Skeletal muscle tissue (tissue), 3 donors: ENCODE measurements at regions not wholly inside any gene's neighbourhood (a gene's known extent, or its start where the extent isn't known, plus 50 kb on each side); places are given as distances from the start of the nearest gene placed in this dataset.

Experiments used
- H3K27ac ChIP-seq: one replicate; pipeline ENCODE4 v1.7.0; 2013; ENCODE audit warnings: mild to moderate bottlenecking, low read depth, low read length, inconsistent platforms
- H3K27me3 ChIP-seq, 3 donors: one replicate each; pipeline ENCODE4 v1.7.0; 2013; ENCODE audit warnings: low read length in 3 of 3; ENCODE audit not compliant: control insufficient read depth in 3 of 3, insufficient read depth in 3 of 3
- H3K36me3 ChIP-seq, 3 donors: one replicate each; pipeline ENCODE4 v1.7.0; 2013; ENCODE audit warnings: low read length in 3 of 3; ENCODE audit not compliant: control insufficient read depth in 3 of 3, insufficient read depth in 3 of 3
- H3K4me1 ChIP-seq, 3 donors: one replicate each; pipeline ENCODE4 v1.7.0; 2013; ENCODE audit warnings: low read length in 3 of 3, mild to moderate bottlenecking in 3 of 3; ENCODE audit not compliant: control insufficient read depth in 3 of 3, insufficient read depth in 3 of 3
- H3K4me3 ChIP-seq, 3 donors: one replicate each; pipeline ENCODE4 v1.7.0; 2013; ENCODE audit warnings: low read length in 3 of 3
- H3K9ac ChIP-seq, 3 donors: one replicate each; pipeline ENCODE4 v1.7.0; 2013; ENCODE audit warnings: low read length in 3 of 3, mild to moderate bottlenecking in 3 of 3, moderate library complexity in 2 of 3, low read depth in 1 of 3
- H3K9me3 ChIP-seq, 3 donors: one replicate each; pipeline ENCODE4 v1.7.0; 2013; ENCODE audit warnings: low read length in 3 of 3; ENCODE audit not compliant: control insufficient read depth in 3 of 3
- donor health status: Osteomylitis.

- Histone ChIP-seq H3K36me3 (no peaks in the 10 kb centered on the region), H3K9me3 (no peaks in the 10 kb centered on the region), H3K4me1 (no peaks in the 10 kb centered on the region), H3K27ac (no peak overlapping the region), H3K4me3 (no peak overlapping the region), H3K9ac (no peak overlapping the region), H3K27me3 (no peaks in the 10 kb centered on the region)
Observed at GRCh38 chr18:28767727-28768211, 590.8 kb upstream of the CDH2 start.

GRCh38 chr18:28767201-28767600, 590.3 kb upstream of the CDH2 start:
- Histone ChIP-seq H3K27me3 (no peaks in the 10 kb centered on the region), H3K36me3 (no peaks in the 10 kb centered on the region), H3K27ac (no peak overlapping the region), H3K4me3 (no peak overlapping the region), H3K9ac (no peak overlapping the region), H3K4me1 (no peaks in the 10 kb centered on the region), H3K9me3 (no peaks in the 10 kb centered on the region)

- Histone ChIP-seq H3K36me3 (no peaks in the 10 kb centered on the region), H3K4me3 (no peak overlapping the region), H3K27ac (no peak overlapping the region), H3K27me3 (no peaks in the 10 kb centered on the region), H3K9ac (no peak overlapping the region), H3K4me1 (no peaks in the 10 kb centered on the region), H3K9me3 (no peaks in the 10 kb centered on the region)
Observed at GRCh38 chr18:28766721-28767120, 589.8 kb upstream of the CDH2 start.

GRCh38 chr18:28766027-28766426, 589.1 kb upstream of the CDH2 start:
- no peaks in the 10 kb centered on the region for H3K36me3 ChIP-seq
- H3K27me3 ChIP-seq = no peaks in the 10 kb centered on the region
- H3K4me1 ChIP-seq = no peaks in the 10 kb centered on the region
- H3K4me3 ChIP-seq = no peak overlapping the region
- H3K9me3 ChIP-seq = no peaks in the 10 kb centered on the region
- no peak overlapping the region for H3K9ac ChIP-seq
- no peak overlapping the region for H3K27ac ChIP-seq

- Histone ChIP-seq H3K4me3 (no peak overlapping the region), H3K9me3 (no peaks in the 10 kb centered on the region), H3K9ac (no peak overlapping the region), H3K36me3 (no peaks in the 10 kb centered on the region), H3K27me3 (no peaks in the 10 kb centered on the region), H3K27ac (no peak overlapping the region), H3K4me1 (no peaks in the 10 kb centered on the region)
Observed at GRCh38 chr18:28760299-28760698, 583.4 kb upstream of the CDH2 start.

- H3K27ac ChIP-seq = no peak overlapping the region
Observed at GRCh38 chr18:28757466-28758008, 580.6 kb upstream of the CDH2 start.

GRCh38 chr18:28743115-28743514, 566.2 kb upstream of the CDH2 start:
- H3K27ac ChIP-seq = no peak overlapping the region
- no peaks in the 10 kb centered on the region for H3K36me3 ChIP-seq
- no peaks in the 10 kb centered on the region for H3K9me3 ChIP-seq
- H3K4me3 ChIP-seq = no peak overlapping the region
- H3K9ac ChIP-seq = no peak overlapping the region
- H3K4me1 ChIP-seq = no peaks in the 10 kb centered on the region
- H3K27me3 ChIP-seq = no peaks in the 10 kb centered on the region

More at GRCh38 chr18:28757466-28758008, 580.6 kb upstream of the CDH2 start:
- no peaks in the 10 kb centered on the region for H3K9me3 ChIP-seq
- H3K9ac ChIP-seq = no peak overlapping the region
- H3K27me3 ChIP-seq = no peaks in the 10 kb centered on the region
- H3K4me3 ChIP-seq = no peak overlapping the region
- H3K4me1 ChIP-seq = no peaks in the 10 kb centered on the region
- H3K36me3 ChIP-seq = no peaks in the 10 kb centered on the region

- no peaks in the 10 kb centered on the region for H3K9me3 ChIP-seq
- H3K27me3 ChIP-seq = no peaks in the 10 kb centered on the region
- H3K36me3 ChIP-seq = no peaks in the 10 kb centered on the region
- no peak overlapping the region for H3K9ac ChIP-seq
- no peak overlapping the region for H3K4me3 ChIP-seq
- no peaks in the 10 kb centered on the region for H3K4me1 ChIP-seq
- H3K27ac ChIP-seq = no peak overlapping the region
Observed at GRCh38 chr18:28740575-28740974, 563.6 kb upstream of the CDH2 start.

GRCh38 chr18:28736951-28737350, 560.0 kb upstream of the CDH2 start:
- Histone ChIP-seq H3K27ac (no peak overlapping the region), H3K36me3 (no peaks in the 10 kb centered on the region), H3K27me3 (no peaks in the 10 kb centered on the region)

GRCh38 chr18:28736223-28736622, 559.3 kb upstream of the CDH2 start:
- Histone ChIP-seq H3K36me3 (no peaks in the 10 kb centered on the region), H3K9me3 (no peaks in the 10 kb centered on the region), H3K9ac (no peak overlapping the region), H3K27me3 (no peaks in the 10 kb centered on the region), H3K4me3 (no peak overlapping the region), H3K27ac (no peak overlapping the region), H3K4me1 (no peaks in the 10 kb centered on the region)

More at GRCh38 chr18:28736951-28737350, 560.0 kb upstream of the CDH2 start:
- Histone ChIP-seq H3K9me3 (no peaks in the 10 kb centered on the region), H3K4me1 (no peaks in the 10 kb centered on the region), H3K9ac (no peak overlapping the region), H3K4me3 (no peak overlapping the region)
